Mammary epithelial cell (primary cell): ENCODE measurements at regions not wholly inside any gene's neighbourhood (a gene's known extent, or its start where the extent isn't known, plus 50 kb on each side); places are given as distances from the start of the nearest gene placed in this dataset.

Source experiments
- CTCF ChIP-seq, 2 donors: IDR thresholded peaks in 1 of 2; conservative IDR thresholded peaks in 1 of 2; 2 replicates each; pipeline ENCODE4 v1.5.1; 2011 to 2012; ENCODE audit warnings: inconsistent platforms in 2 of 2, low read length in 2 of 2, mild to moderate bottlenecking in 2 of 2, control low read depth in 1 of 2, low read depth in 1 of 2; ENCODE audit not compliant: insufficient read depth in 1 of 2; ENCODE audit errors: extremely low read depth in 1 of 2
- EZH2 ChIP-seq: IDR thresholded peaks from 2 replicates; pipeline ENCODE4 v1.6.1; 2012; ENCODE audit warnings: low read length, inconsistent platforms, borderline replicate concordance

DNA sequence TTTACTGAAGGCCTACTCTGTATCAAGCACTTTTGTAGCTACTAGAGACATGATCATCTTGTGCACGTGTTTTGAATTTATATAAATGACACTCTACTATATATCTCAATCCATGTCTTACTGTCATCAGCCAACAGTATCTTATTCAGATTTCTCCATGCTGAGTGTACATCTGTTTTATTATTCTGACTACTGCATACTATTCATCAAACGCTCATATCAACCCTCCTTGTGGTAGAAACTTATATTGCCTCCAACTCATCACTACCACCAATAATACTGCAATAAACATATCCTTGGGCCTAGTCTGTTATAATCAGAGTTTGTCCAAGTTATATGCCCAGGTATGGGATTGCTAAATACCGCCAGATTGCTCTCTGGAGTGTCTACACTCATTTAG lies 81.6 kb upstream of the IRF2BP2 start:
- TF ChIP-seq CTCF (conservative IDR thresholded peaks at IDR 0.05 in 1 of 2, IDR thresholded peaks at IDR 0.05 in 1 of 2; ENCODE audit: extremely low read depth in 1 of 2, insufficient read depth in 1 of 2, low read depth in 1 of 2, low read length in 2 of 2) (peak; percentile 10 to 28), EZH2 (no peak)
